ENCODE measurements at regions not wholly inside any gene's neighbourhood (a gene's known extent, or its start where the extent isn't known, plus 50 kb on each side); places are given as distances from the start of the nearest gene placed in this dataset.

DNA sequence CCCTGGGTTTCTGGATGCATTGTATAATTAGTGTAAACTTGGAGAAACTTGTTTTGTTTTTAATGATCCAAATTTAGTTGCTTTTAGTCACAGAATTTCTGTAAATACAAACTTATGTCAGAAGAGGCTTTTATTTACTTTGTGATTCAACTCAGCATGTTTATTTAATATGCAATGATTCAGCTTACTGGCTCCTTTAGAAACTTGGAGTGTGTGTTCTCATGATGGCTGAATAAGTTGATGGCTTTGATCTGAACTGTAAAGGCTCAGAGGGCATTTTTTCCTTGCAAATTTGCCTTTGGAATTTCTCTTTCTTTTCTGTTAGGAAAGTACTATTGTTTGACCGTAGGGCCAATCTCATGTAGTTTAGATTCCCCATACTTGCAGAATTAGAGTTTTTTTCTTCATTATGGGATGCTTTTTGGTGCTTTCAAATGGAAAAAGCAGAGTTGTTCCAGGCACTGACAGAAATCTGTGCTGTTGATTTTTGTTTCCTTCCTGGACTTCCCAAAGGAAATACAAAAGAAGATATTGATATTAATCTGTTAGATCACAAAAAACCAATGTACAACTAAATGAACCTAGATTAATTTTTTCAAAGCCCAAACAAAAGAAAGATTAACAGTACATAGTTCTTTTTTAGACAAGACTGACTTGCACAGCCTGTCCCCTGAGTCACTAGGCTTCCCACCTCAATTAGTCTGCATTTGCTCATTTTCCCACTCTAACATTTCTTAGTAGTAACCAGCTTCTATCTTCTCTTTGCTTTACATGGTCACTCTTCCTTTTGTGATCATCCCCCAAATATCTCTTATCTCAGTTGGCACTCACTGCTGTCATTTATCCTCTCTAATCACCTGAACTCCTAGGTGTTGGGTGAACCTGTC lies 96.8 kb upstream of the AGR3 start:
- no peak for DNase-seq

- DNase-seq = no peak
Measured at GRCh38 chr7:16980539-16980938, 98.8 kb upstream of the AGR3 start.

DNA sequence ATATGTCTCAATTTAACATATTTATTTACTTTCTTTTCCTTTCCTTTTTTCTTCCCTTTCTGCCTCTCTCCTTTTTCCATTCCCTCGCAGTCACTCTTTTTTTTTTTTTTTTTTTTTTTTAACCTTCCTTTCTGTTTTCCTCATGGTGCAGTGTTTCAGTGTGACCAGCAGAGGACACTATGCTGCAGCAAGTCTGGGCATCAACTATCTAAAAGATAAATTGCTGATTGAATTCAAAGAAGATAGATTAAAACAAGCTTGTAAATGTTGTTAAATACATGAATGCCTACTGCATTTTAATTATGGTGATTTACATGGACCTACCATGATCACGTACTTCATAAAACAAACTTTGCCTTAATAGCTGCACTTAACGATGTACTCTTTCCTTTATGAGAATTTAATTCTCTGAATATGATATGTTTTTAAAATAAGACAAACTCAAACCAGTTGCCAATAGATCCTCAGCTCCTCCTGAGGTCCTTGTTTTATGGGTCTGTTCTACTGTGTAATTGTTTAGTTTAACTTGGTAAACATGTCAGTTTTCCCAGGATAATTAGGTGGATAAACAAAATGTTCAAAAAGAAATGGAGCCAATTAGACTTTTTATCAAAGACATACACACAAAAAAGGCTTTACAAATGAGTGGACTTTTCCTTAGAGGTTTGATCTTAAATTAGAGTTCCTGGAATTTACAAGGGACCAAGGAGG lies 101.0 kb upstream of the AGR3 start:
- no peak for DNase-seq

DNA sequence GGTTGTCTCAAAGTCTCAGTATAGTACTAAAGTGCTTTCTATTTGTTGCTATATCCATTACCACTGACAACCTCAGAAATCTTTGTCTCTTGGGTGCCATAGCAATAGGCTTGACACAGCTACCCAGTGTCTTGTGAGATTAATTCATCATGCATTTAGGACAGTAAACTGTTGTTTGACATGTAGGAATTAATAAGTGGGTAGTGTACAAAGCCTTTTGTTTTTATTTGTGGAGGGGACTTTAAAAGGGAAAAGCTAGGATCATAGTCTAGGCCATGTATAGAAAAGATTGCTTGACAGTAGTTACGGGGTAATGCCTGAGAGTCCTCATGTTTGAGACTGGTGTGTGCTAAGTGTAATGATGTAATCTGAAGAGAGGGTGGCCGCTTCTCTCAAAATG lies 102.6 kb upstream of the AGR3 start:
- DNase-seq = no peak

DNA sequence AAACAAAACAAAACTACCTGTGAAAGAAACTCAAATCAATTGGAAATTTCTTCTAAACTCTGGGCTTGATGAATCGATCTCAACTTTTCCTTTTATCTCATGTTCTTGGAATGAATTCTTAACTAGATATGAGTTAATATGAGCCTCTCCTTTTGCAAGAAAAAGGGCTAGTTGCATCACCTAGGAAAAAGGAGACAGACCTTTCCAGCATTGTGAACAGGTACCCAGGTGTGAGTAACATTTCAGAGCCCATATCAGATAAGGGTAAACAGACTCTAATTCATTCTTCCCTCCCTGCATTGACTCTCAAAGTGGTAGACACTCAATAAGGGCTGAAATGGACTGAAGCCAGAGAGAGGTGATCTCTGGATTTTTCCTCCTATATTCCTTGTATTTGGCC lies 103.8 kb upstream of the AGR3 start:
- DNase-seq = no peak

DNA sequence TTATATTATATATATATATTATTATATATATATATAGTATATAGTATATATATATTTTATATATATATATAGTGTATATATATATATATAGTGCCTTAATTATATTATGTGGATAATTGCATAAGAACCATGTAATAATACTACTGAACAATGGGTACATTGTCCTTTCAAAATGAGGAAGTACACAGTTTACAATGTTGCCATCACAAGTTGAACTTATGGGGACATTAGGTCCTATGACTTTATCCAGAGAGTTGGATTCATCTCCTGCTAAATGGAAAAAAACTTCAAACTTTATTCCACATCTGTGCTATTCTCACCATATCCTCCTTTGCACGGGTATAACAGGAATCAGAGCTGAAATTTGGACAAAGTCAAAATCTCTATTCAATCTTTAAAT lies 105.0 kb upstream of the AGR3 start:
- no peak for DNase-seq

DNA sequence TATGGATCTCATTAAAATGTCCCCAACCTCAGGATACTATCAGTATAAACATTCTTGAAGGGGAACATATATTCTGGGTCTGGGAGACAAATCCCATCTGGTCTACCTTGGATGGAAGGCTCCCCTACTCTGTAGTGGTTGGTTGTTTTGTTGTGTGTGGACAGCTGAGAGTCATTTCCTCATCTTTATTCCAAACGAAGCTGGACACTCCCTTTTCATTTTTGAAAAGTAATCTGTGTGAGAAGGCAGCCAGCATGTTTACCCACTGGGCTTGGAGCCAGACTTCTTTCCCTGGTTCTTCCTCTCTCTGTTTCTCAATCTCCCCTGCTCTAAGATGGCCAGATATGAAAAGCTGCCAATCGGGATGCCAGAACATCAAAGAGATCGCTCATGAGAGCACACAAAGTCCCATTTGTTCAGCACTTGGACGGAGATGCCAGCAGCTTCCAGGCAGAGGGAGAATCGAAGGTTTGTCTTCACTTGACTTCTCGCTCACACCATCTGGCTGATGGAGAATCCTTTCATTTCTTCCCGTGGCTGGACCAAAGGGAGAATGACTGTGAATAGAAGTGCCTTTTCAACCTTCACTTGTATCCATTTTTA lies 108.1 kb upstream of the AGR3 start:
- no peak for DNase-seq

- no peak for DNase-seq
Measured at GRCh38 chr7:16991551-16991950, 109.8 kb upstream of the AGR3 start.

DNA sequence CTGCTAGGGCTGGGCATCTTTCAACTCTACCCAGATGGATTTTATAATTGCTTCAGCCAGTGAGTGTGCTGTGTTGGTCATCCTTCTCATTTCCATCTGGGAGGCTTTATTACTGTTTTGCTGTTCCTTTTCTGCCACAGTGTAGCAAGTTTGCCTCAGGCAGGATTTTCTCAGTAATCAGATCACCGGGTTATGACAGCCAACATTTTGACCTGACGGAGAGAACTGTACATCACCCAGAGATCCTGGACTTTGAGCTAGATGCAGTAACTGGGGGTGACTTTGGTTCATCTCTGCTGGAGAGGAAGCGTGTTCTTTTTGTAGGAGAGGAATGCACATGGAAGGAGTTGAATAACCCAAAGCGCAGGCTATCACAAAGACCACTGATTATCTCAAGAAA lies 111.8 kb upstream of the AGR3 start:
- no peak for DNase-seq

DNA sequence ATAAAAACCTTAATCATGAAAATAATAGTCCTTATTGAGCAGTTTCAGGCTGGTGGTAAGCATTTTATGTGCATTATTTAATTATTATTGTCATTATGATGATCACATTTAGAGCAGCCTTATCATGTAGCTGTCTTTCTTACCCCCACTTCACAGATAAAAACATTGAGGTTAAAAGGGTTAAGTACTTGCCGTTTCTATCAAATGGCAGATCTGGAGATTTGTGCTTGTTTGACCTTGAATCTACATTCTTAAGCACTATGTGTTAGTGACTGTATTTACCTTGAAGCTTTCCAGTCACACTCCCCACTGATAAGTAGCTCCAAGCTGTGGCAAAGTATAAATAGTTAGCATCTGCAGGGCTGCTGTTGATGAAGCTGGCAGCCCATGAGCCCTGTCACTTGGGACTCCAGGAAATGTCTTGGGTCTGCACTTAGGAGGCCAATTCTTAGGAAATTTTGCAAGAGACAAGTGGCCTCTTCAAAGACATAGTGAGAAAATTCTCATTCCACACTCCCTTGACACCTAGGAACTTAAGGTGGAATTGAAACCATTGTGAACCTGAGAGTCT lies 116.8 kb upstream of the AGR3 start:
- no peak for DNase-seq

DNA sequence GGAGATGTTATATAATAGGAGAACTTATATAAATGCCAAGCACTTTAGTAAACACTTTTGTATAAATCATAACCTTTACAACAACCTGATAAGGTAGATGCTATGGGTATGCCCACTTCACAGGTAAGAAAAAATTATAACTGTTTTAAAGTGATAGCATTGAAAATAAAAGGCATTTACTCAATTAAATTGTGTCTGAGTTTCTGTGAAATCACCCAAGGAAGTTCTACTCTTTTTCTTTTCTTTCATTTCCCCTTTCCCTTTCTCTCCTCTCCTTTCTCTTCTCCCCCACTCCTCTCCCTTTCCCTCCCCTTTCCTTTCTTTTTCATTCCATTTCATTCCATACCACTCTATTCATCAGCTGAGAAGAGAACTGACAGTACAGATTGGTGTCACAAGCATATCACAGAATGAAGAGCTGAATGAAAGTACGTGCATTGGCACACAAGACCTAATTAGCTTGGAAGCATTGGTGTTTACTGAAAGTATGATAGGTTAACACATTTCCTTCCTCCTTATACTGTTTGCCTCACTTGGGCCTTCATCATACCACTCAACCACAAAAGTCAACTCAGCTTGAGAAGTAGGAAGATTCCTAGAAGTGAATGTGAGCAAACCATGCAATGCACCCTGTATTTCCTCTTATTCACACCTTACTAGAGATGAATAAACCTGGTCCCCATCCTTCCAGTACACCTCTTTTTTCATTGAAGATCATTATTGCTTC lies 117.9 kb upstream of the AGR3 start:
- no peak for DNase-seq

- DNase-seq = no peak
Measured at GRCh38 chr7:17005271-17005670, 123.5 kb upstream of the AGR3 start.

DNA sequence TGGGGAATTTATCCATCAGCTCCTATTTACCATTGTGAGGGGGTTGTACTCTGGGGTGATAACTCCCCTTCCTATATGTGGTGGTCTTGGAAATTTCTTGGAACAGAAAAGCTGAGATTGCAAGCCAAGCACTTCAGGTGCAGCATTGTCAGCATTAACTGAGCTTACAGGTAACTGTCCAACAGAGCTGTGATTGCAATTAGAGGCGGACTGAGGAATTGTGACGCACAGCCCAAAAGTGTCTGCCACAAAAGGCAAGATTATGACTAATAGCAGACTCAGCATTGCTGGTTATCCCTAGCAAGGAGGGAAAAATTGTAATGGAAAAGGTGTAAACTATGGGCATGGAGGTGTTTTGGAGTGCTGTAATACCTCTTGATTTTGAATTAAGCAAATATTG lies 126.1 kb upstream of the AGR3 start:
- no peak for DNase-seq

DNA sequence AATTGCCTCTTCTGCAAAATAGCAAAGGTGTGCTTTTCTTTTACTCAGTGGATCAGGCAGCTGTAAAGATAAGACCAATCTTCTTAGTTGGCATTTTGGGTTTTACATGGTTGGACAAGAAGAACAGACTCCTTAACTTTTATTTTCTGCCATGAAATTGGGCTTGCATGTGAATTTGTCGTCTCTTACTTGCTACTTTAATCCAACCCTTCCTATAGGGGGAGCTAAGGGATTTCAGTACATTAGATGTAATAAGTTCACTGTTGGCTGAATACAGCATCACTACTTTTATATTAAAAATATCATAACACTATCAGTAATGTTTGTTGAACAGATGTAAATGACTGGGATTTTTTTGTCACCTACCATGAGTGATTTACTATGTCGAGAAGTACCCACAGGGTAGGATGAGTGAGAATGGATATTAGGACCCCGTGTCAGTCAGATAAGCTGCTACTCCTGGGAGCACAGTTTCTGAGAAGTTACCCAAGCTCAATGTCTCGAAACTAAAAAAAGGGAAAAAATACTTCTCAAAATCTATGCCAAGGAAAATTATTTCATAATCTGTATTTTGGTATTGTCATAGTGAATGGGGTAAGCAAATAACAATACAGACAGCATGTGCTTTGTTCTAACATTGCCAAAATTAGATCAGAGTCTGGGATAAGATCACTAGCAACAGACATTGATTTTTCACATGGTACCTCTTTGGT lies 127.4 kb upstream of the AGR3 start:
- no peak for DNase-seq

GRCh38 chr7:17009933-17010332 lies 128.2 kb upstream of the AGR3 start:
- no peak for DNase-seq

DNA sequence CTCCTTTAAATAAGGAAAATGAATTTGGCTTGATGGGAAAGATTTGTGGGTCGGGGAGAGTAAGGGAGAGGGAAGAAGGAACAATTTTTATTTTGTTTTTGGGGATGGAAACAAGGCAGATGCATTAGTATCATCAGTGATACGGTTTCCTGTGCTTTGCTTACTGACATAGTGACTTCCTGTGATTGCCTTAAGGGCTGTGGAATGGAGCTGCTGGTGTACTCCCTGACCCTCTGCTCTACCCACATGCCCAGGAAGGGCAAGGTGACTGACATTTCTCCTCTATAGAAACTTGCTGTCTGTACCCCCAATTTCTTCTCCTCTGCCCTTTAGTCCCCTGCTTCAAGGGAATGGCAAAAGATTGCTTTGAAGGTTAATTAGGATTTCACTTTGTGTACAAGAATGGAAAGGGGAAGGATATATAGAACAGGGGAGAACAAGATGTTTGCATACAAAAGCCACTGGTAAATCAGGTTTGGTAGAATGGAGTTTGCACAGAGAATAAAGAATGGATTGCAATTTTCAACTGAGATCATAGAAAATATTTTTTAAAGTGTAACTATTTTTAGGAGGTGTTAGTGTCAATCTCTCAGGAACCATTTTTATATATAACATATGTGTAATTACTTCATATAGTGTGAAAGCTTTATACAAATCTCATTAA lies 129.0 kb upstream of the AGR3 start:
- DNase-seq = no peak

DNA sequence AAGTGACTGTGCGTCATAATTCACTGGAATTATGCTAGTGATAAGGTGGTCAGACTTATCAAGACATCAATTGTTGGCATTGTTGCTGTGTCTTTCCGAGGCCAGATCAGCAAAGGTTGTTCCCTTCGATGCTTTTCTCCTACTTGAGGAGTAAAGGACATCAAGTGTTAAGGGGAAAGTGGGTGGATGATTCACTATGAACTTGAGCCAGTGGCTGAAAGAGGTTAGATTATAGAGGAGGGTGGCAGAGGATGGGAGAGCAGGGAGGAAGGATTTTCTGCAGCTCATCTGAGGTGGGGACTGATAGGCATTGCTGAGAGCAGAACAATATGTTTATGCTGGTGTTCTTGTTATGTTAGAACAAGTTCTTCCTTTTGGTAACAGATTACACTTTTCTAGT lies 131.4 kb upstream of the AGR3 start:
- no peak for DNase-seq

DNA sequence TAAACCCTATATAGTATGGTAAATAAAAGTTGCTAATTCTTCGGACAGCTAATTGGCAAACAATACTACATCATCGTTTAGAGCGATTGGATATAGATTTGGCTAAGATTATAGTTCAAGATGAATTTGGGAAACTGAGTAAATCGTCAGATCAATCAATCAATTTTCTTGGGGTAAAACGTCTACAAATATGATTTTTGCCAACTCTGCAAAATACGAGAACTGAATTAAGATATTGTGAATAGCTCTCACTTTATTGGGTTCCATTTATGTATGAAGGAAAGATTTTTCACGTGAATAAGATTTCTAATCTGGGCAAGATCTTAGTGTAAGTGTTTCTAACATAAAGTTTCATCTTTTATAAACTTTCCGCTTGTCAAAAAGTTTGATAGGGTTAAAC lies 132.9 kb upstream of the AGR3 start:
- DNase-seq = no peak

GRCh38 chr7:17015598-17016031 lies 133.8 kb upstream of the AGR3 start:
- no peak for DNase-seq

- DNase-seq = no peak
Measured at GRCh38 chr7:17016402-17017010, 134.7 kb upstream of the AGR3 start.

GRCh38 chr7:17019106-17019505 lies 137.3 kb upstream of the AGR3 start:
- no peak for DNase-seq
